Sigmoid colon (tissue), 4 donors: ENCODE measurements at regions not wholly inside any gene's neighbourhood (a gene's known extent, or its start where the extent isn't known, plus 50 kb on each side); places are given as distances from the start of the nearest gene placed in this dataset.

Source experiments
- EP300 ChIP-seq, 4 donors: sonication (generic); formaldehyde crosslinking; IDR thresholded peaks; one replicate each; pipeline ENCODE4 v1.6.1; 2017; ENCODE audit warnings: antibody characterized with exemption in 4 of 4
- POLR2A ChIP-seq, 2 donors: fragments of 450-650 bp; IDR thresholded peaks; one replicate each; pipeline ENCODE4 v1.6.1; 2016; ENCODE audit warnings: antibody characterized with exemption in 2 of 2, mild to moderate bottlenecking in 2 of 2, moderate library complexity in 2 of 2
- TF ChIP-seq, protein P1 (sequence below), 4 experiments: fragments of 450-650 bp in 3 of 4; fragments of 200-600 bp in 1 of 4; IDR thresholded peaks; one replicate each; pipeline ENCODE4 v1.5.1; 2016 to 2019; ENCODE audit warnings: antibody characterized with exemption in 4 of 4, mild to moderate bottlenecking in 3 of 4, moderate library complexity in 2 of 4

DNA sequence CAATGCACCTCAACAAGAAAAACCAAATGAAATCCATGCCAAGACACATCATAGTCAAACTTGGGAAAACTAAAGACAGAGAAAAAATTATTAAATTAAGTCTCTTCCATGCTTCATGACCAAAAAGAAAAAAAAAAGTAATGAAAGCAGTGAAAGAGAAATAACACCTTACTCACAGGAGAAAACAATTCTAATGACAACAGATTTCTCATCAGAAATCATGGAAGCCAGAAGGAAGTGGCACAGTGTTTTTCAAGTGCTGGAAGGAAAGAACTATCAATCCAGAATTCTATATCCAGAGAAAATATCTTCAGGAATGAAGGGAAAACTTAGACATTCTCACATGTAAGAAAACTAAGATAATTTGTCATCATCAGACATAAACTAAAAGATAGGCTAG is 71.1 kb upstream of the NUDT4 start:
- TF ChIP-seq, protein P1, sequence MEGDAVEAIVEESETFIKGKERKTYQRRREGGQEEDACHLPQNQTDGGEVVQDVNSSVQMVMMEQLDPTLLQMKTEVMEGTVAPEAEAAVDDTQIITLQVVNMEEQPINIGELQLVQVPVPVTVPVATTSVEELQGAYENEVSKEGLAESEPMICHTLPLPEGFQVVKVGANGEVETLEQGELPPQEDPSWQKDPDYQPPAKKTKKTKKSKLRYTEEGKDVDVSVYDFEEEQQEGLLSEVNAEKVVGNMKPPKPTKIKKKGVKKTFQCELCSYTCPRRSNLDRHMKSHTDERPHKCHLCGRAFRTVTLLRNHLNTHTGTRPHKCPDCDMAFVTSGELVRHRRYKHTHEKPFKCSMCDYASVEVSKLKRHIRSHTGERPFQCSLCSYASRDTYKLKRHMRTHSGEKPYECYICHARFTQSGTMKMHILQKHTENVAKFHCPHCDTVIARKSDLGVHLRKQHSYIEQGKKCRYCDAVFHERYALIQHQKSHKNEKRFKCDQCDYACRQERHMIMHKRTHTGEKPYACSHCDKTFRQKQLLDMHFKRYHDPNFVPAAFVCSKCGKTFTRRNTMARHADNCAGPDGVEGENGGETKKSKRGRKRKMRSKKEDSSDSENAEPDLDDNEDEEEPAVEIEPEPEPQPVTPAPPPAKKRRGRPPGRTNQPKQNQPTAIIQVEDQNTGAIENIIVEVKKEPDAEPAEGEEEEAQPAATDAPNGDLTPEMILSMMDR (IDR thresholded peaks at IDR 0.05): no peak
- TF ChIP-seq POLR2A (IDR thresholded peaks at IDR 0.05) (no peak), EP300 (IDR thresholded peaks at IDR 0.05) (no peak)
